IMR-90 (cell line): ENCODE measurements at regions not wholly inside any gene's neighbourhood (a gene's known extent, or its start where the extent isn't known, plus 50 kb on each side); places are given as distances from the start of the nearest gene placed in this dataset.

Source experiments
- ATAC-seq: fragments of 200-7000 bp; cut with Tn5 transposase; 2 replicates; pipeline ENCODE4 v1.9.1; 2020; ENCODE audit warnings: low read depth, mild to moderate bottlenecking, moderate library complexity
- BruUV-seq: library from RNA; stranded (reverse); fragments of 400-500 nt; replicated peaks from 2 replicates; lab custom pipeline; 2021; lab: Mats Ljungman, UMichigan
- CTCF ChIA-PET: fragments of 300-600 bp; formaldehyde crosslinking; extraction: SDS; loops from one replicate; lab custom pipeline; 2021; ENCODE audit warnings: antibody characterized with exemption; lab: Yijun Ruan, JAX
- POLR2A ChIA-PET: fragments of 300-600 bp; sonication (Branson Sonifier 250); formaldehyde crosslinking; loops from one replicate; lab custom pipeline; 2022; ENCODE audit warnings: antibody characterized with exemption; ENCODE audit not compliant: unreplicated experiment; lab: Charles Lee
- DNase-seq: peaks from one replicate; pipeline ENCODE4 v3.0.0; 2013
- H2AFZ ChIP-seq: replicated peaks from 2 replicates; pipeline ENCODE3; 2013; ENCODE audit warnings: low read length, mild to moderate bottlenecking; ENCODE audit not compliant: poor library complexity
- H2AK5ac ChIP-seq: 2 replicates; pipeline ENCODE4 v1.6.1; 2013; ENCODE audit warnings: low read depth, low read length, inconsistent platforms
- H2AK9ac ChIP-seq: replicated peaks from 2 replicates; pipeline ENCODE3; 2013; ENCODE audit warnings: mild to moderate bottlenecking, low read depth, low read length, moderate library complexity; ENCODE audit not compliant: poor library complexity
- H2BK120ac ChIP-seq: 2 replicates; pipeline ENCODE4 v1.6.1; 2013; ENCODE audit warnings: low read depth, low read length, inconsistent platforms
- H2BK15ac ChIP-seq: 3 replicates; pipeline ENCODE4 v1.6.1; 2013; ENCODE audit warnings: low read depth, low read length, inconsistent platforms
- H2BK20ac ChIP-seq: 2 replicates; pipeline ENCODE4 v1.6.1; 2013; ENCODE audit warnings: low read depth, mild to moderate bottlenecking, inconsistent platforms, low read length, moderate library complexity
- H2BK5ac ChIP-seq: 2 replicates; pipeline ENCODE4 v1.6.1; 2013; ENCODE audit warnings: mild to moderate bottlenecking, low read depth, low read length, inconsistent platforms; ENCODE audit not compliant: poor library complexity, severe bottlenecking
- H3K14ac ChIP-seq: replicated peaks from 2 replicates; pipeline ENCODE4 v1.6.1; 2013; ENCODE audit warnings: low read depth, low read length, inconsistent platforms
- H3K18ac ChIP-seq: 2 replicates; pipeline ENCODE4 v1.6.1; 2013; ENCODE audit warnings: low read depth, low read length, control low read depth
- H3K23ac ChIP-seq: 2 replicates; pipeline ENCODE4 v1.6.1; 2013; ENCODE audit warnings: low read depth, low read length, inconsistent platforms
- H3K27ac ChIP-seq: 2 replicates; pipeline ENCODE4 v1.5.1; 2013; ENCODE audit warnings: mild to moderate bottlenecking, control low read depth, low read length; ENCODE audit not compliant: insufficient read depth
- H3K27me3 ChIP-seq: 2 replicates; pipeline ENCODE4 v1.6.1; 2013; ENCODE audit warnings: low read length; ENCODE audit not compliant: control insufficient read depth, insufficient read depth
- H3K36me3 ChIP-seq: 2 replicates; pipeline ENCODE4 v1.6.1; 2013; ENCODE audit warnings: low read length, mixed read lengths; ENCODE audit not compliant: control insufficient read depth, insufficient read depth
- H3K4ac ChIP-seq: 2 replicates; pipeline ENCODE4 v1.6.1; 2013; ENCODE audit warnings: low read depth, low read length, inconsistent platforms
- H3K4me1 ChIP-seq: 2 replicates; pipeline ENCODE4 v1.6.1; 2013; ENCODE audit warnings: low read length, mixed read lengths; ENCODE audit not compliant: control insufficient read depth, insufficient read depth
- H3K4me2 ChIP-seq: 2 replicates; pipeline ENCODE4 v1.6.1; 2013; ENCODE audit warnings: low read depth, mild to moderate bottlenecking, control low read depth, low read length, moderate library complexity
- H3K4me3 ChIP-seq: 2 replicates; pipeline ENCODE4 v1.5.1; 2013; ENCODE audit warnings: low read depth, mild to moderate bottlenecking, control low read depth, low read length, moderate library complexity; ENCODE audit not compliant: insufficient read depth
- H3K56ac ChIP-seq: 2 replicates; pipeline ENCODE4 v1.6.1; 2013; ENCODE audit warnings: low read length, inconsistent platforms; ENCODE audit not compliant: insufficient read depth; ENCODE audit errors: extremely low read depth
- H3K79me1 ChIP-seq, 2 experiments: 2 replicates each; pipeline ENCODE4 v1.6.1; 2013; ENCODE audit warnings: low read length in 2 of 2, inconsistent platforms in 1 of 2, low read depth in 1 of 2
- H3K9ac ChIP-seq: 2 replicates; pipeline ENCODE4 v1.6.1; 2013; ENCODE audit warnings: low read depth, low read length, control low read depth
- H3K9me1 ChIP-seq: 2 replicates; pipeline ENCODE4 v1.6.1; 2013; ENCODE audit warnings: low read length, inconsistent platforms; ENCODE audit not compliant: insufficient read depth
- H3K9me3 ChIP-seq: 2 replicates; pipeline ENCODE4 v1.6.1; 2013; ENCODE audit warnings: low read length; ENCODE audit not compliant: control insufficient read depth, insufficient read depth
- H4K20me1 ChIP-seq: 2 replicates; pipeline ENCODE4 v1.6.1; 2013; ENCODE audit warnings: low read length, inconsistent platforms; ENCODE audit not compliant: insufficient read depth
- H4K5ac ChIP-seq: 2 replicates; pipeline ENCODE4 v1.6.1; 2013; ENCODE audit warnings: mild to moderate bottlenecking, low read depth, low read length, control low read depth
- H4K8ac ChIP-seq, 2 experiments: 2 replicates each; pipeline ENCODE4 v1.6.1; 2013; ENCODE audit warnings: low read depth in 2 of 2, low read length in 2 of 2, control low read depth in 1 of 2, inconsistent platforms in 1 of 2
- H4K91ac ChIP-seq: 2 replicates; pipeline ENCODE4 v1.6.1; 2013; ENCODE audit warnings: low read depth, low read length, inconsistent platforms; ENCODE audit not compliant: insufficient read depth
- MAFK ChIP-seq: IDR thresholded peaks from 2 replicates; pipeline ENCODE4 v1.6.1; 2012; ENCODE audit warnings: low read depth, low read length, improper control_type of control experiment
- SMC3 ChIP-seq: fragments of 150-350 bp; IDR thresholded peaks from 2 replicates; pipeline ENCODE4 v1.6.1; 2016; ENCODE audit warnings: low read depth, mild to moderate bottlenecking, antibody characterized with exemption, low read length, moderate library complexity
- WGBS, 2 experiments: methylation state at CpG; one replicate each; pipeline versions ENCODE4 v1.1.5 to v1.1.7; 2013; ENCODE audit warnings: missing lambda C conversion rate in 2 of 2; ENCODE audit not compliant: insufficient read length in 1 of 2; ENCODE audit errors: extremely low coverage in 2 of 2; 5-methylcytosine and 5-hydroxymethylcytosine counted together
- dilution Hi-C: fragments of 300-500 bp; cut with HindIII; formaldehyde crosslinking; loops from one replicate; pipeline ENCODE4 v1.14.3; 2018; ENCODE audit warnings: low sequenced_read_pairs; ENCODE audit not compliant: unreplicated experiment
- in situ Hi-C: fragments of 300-500 bp; cut with MboI; formaldehyde crosslinking; loops from 3 replicates; pipeline ENCODE4 v1.14.3; 2019; ENCODE audit warnings: low sequenced_read_pairs, inconsistent platforms, mixed read lengths
- intact Hi-C: fragments of 100-400 bp; cut with micrococcal nuclease; formaldehyde crosslinking; loops from 2 replicates; pipeline ENCODE4 v1.10.0; 2022

- dilution Hi-C loops, result no loop called here
- no peak for ATAC-seq
- Histone ChIP-seq H3K23ac (no peak overlapping the region), H3K4ac (no peak overlapping the region), H3K4me3 (no peak overlapping the region), H3K9me1 (no peaks in the 10 kb centered on the region), H3K36me3 (no peaks in the 10 kb centered on the region), H2AFZ (no peak overlapping the region), H3K9me3 (peaks cover 2% of the 10 kb centered on the region; the same call in 1 of the 2 replicates), H3K14ac (no peak overlapping the region), H2BK15ac (no peak overlapping the region), H3K18ac (no peak overlapping the region), H2BK5ac (no peak overlapping the region), H2AK5ac (no peak overlapping the region), H2AK9ac (no peak overlapping the region), H2BK120ac (no peak overlapping the region), H4K5ac (no peak overlapping the region), H3K27ac (no peak overlapping the region), H2BK20ac (no peak overlapping the region), H3K4me2 (no peak overlapping the region), H3K4me1 (no peaks in the 10 kb centered on the region), H3K27me3 (no peaks in the 10 kb centered on the region), H4K91ac (no peak overlapping the region), H3K56ac (no peak overlapping the region), H4K20me1 (no peaks in the 10 kb centered on the region), H3K9ac (no peak overlapping the region), H4K8ac (no peak overlapping the region), H3K79me1 (no peaks in the 10 kb centered on the region)
- in situ Hi-C loops, result no loop called here
- no peak for DNase-seq
- intact Hi-C loops, result no loop called here
- BruUV-seq, result no TSS peak
- ChIA-PET POLR2A (no interaction called here), CTCF (no interaction called here)
- TF ChIP-seq SMC3 (no peak), MAFK (peak; percentile 84)
- WGBS, 2 experiments, result no CpG with 5 or more reads among the region's 2 CpGs
These were observed 622.3 kb downstream of the SMARCA1 start for GRCh38 chrX:128901018-128901417.
